Prostate gland (tissue), 2 donors: ENCODE measurements at regions not wholly inside any gene's neighbourhood (a gene's known extent, or its start where the extent isn't known, plus 50 kb on each side); places are given as distances from the start of the nearest gene placed in this dataset.

Experiments used
- DNase-seq: peaks from one replicate; pipeline ENCODE4 v3.0.0-alpha.2; 2019; ENCODE audit warnings: low spot score
- H3K27ac ChIP-seq, 2 donors: fragments of 200-600 bp; sonication (generic); 2 replicates each; pipeline ENCODE4 v1.5.1; 2017 to 2019
- H3K27me3 ChIP-seq: fragments of 200-600 bp; sonication (generic); replicated peaks from 2 replicates; pipeline ENCODE4 v1.5.1; 2019; ENCODE audit not compliant: insufficient read depth
- H3K36me3 ChIP-seq, 2 donors: fragments of 200-600 bp; sonication (generic); 1 replicate in 1 of 2; 2 replicates in 1 of 2; pipeline versions ENCODE4 v1.5.1 to v1.8.1; 2017 to 2019
- H3K4me1 ChIP-seq: fragments of 200-600 bp; sonication (generic); replicated peaks from 2 replicates; pipeline ENCODE4 v1.5.1; 2019
- H3K4me3 ChIP-seq, 2 donors: fragments of 200-600 bp; sonication (generic); 2 replicates each; pipeline ENCODE4 v1.5.1; 2017 to 2019
- H3K9me3 ChIP-seq: fragments of 200-600 bp; sonication (generic); 2 replicates; pipeline ENCODE4 v1.5.1; 2017
- POLR2A ChIP-seq: fragments of 450-650 bp; IDR thresholded peaks from one replicate; pipeline ENCODE4 v1.6.1; 2016; ENCODE audit warnings: antibody characterized with exemption, mild to moderate bottlenecking
- POLR2AphosphoS5 ChIP-seq: sonication (generic); formaldehyde crosslinking; IDR thresholded peaks from one replicate; pipeline ENCODE4 v1.6.1; 2017; ENCODE audit warnings: antibody characterized with exemption
- WGBS: methylation state at CpG from one replicate; pipeline ENCODE4 v1.1.5; 2018; 5-methylcytosine and 5-hydroxymethylcytosine counted together
- intact Hi-C: fragments of 100-400 bp; cut with DNase I; formaldehyde crosslinking; loops from one replicate; pipeline ENCODE4 v1.14.2; 2022
- TF ChIP-seq, protein P1 (sequence below), 4 experiments: fragments of 200-600 bp in 2 of 4; fragments of 450-650 bp in 2 of 4; sonication (generic) in 2 of 4; IDR thresholded peaks; 1 replicate in 3 of 4; 2 replicates in 1 of 4; pipeline ENCODE4 v1.5.1; 2016 to 2019; ENCODE audit warnings: antibody characterized with exemption in 4 of 4, mild to moderate bottlenecking in 2 of 4, moderate library complexity in 2 of 4

DNA sequence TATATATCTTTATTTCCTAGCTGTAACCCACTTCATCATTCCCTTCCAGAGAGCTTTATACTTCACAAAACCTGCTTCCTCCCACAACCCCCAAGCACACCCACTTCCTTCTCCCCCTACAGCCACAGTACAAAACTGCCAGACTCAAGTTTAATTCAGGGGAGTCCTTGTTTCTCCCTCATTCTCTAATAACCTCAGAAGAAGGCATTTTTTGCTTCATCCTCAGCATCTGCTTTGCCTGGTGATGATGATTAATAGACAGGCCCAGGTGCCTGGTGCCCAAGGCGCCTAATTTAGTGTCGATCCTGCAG is 414.3 kb downstream of the KIF16B start:
- H3K27ac ChIP-seq, result no peak overlapping the region
- intact Hi-C loops, result no loop called here
- TF ChIP-seq POLR2A, result no peak
- TF ChIP-seq, protein P1, sequence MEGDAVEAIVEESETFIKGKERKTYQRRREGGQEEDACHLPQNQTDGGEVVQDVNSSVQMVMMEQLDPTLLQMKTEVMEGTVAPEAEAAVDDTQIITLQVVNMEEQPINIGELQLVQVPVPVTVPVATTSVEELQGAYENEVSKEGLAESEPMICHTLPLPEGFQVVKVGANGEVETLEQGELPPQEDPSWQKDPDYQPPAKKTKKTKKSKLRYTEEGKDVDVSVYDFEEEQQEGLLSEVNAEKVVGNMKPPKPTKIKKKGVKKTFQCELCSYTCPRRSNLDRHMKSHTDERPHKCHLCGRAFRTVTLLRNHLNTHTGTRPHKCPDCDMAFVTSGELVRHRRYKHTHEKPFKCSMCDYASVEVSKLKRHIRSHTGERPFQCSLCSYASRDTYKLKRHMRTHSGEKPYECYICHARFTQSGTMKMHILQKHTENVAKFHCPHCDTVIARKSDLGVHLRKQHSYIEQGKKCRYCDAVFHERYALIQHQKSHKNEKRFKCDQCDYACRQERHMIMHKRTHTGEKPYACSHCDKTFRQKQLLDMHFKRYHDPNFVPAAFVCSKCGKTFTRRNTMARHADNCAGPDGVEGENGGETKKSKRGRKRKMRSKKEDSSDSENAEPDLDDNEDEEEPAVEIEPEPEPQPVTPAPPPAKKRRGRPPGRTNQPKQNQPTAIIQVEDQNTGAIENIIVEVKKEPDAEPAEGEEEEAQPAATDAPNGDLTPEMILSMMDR (IDR thresholded peaks at IDR 0.05), result no peak
- no peak for TF ChIP-seq POLR2AphosphoS5
- no peaks in the 10 kb centered on the region for H3K4me1 ChIP-seq
- 96% methylated on average over 2 of the region's 2 CpGs for WGBS
- no peaks in the 10 kb centered on the region for H3K27me3 ChIP-seq
- H3K4me3 ChIP-seq, result no peak overlapping the region
- no peaks in the 10 kb centered on the region for H3K9me3 ChIP-seq
- no peak for DNase-seq
- no peaks in the 10 kb centered on the region for H3K36me3 ChIP-seq

DNA sequence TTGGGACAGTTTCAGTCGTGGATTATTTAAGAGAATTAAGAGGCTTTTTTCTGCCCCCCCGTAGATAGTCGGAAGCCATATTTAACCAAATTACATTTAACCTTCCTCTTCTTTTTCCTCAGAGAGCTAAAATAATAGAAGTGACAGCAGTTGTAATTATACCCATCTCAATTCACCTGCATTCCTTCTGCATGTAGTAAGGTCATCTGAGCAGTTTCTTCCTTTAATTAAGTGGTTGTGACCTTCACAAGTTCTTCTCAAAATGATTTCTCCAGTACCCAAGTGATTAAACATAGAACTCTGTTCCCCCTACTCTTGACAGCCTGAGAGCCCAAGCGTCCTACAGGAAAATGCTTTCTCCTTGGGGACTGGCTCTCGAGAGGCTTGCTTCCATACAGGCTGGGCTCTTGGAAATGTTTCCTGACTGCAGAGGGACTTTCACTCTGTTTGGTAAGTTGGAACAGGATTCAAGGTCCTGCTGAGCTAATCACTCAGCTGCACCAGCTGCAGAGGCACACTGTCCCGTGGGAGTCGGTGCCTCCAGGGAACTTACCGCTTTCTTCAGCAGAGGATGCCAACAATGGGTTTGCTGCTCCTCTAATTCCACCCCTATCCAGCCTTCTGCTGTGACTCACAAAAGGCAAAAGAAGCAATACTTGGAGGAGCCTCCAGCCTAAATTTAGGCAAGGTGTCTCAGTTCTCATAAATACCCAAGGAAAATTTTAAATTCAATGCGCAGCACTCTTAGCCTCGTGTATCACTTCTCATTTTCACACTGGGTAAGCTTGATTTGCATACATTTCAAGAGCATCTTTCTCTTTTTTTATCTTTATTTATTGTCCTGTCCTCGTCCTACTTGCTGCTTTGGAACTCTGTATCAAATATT is 414.9 kb downstream of the KIF16B start:
- TF ChIP-seq, protein P1 (IDR thresholded peaks at IDR 0.05), result no peak
- TF ChIP-seq POLR2A (no peak), POLR2AphosphoS5 (no peak)
- no peaks in the 10 kb centered on the region for H3K27me3 ChIP-seq
- intact Hi-C loops, result no loop called here
- no peaks in the 10 kb centered on the region for H3K9me3 ChIP-seq
- WGBS, result 80% methylated on average over 11 of the region's 11 CpGs
- H3K27ac ChIP-seq, result no peak overlapping the region
- H3K4me1 ChIP-seq, result no peaks in the 10 kb centered on the region
- H3K36me3 ChIP-seq, result no peaks in the 10 kb centered on the region
- no peak for DNase-seq
- no peak overlapping the region for H3K4me3 ChIP-seq

DNA sequence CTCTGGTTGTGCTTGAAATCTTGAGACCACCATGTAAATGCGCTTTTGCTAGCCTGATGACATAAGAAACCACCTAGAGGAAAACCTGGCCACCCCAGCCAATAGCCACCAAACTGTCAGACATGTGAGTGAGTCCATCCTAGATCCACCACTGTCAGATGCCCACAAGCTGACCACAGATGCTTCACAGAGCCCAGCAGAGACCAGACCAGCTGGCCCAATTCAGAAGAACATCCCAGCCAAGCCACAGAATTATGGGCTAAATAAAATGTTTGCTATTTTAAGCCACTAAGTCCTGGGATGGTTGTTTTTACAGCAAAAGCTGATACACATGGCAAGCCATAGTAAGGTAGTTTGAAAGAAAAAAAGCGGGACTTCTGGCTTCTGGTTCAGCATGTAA is 425.3 kb downstream of the KIF16B start:
- TF ChIP-seq POLR2AphosphoS5 (no peak), POLR2A (no peak)
- TF ChIP-seq, protein P1 (IDR thresholded peaks at IDR 0.05), result no peak
- 98% methylated on average over 2 of the region's 2 CpGs for WGBS

DNA sequence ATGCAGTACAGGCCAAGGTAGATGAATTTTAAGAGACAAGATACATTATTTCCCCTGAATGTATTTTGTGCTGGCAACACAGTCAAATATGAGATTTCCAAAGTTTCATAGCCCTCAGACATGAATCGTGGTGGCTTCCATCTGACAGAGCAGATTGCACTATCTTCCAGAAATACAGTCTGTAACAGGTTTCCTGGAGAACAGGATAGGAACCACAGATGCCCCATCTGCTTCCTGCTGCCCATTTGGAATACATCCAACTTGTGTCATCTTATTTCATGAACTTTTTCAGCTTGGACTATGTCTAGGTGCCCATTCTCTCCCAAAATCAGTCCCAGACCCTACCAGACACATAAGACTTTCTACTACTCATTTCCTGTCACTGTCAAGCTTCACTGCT is 426.0 kb downstream of the KIF16B start:
- Histone ChIP-seq H3K4me3 (no peak overlapping the region), H3K27ac (no peak overlapping the region), H3K36me3 (no peaks in the 10 kb centered on the region), H3K9me3 (no peaks in the 10 kb centered on the region), H3K27me3 (no peaks in the 10 kb centered on the region), H3K4me1 (no peaks in the 10 kb centered on the region)
- TF ChIP-seq POLR2AphosphoS5, result no peak
- no peak for TF ChIP-seq POLR2A
- TF ChIP-seq, protein P1 (IDR thresholded peaks at IDR 0.05), result no peak
- DNase-seq, result no peak
- 62% methylated on average over 1 of the region's 1 CpG for WGBS
- intact Hi-C loops, result no loop called here

More for the DNA sequence above, 425.3 kb downstream of the KIF16B start:
- Histone ChIP-seq H3K4me3 (no peak overlapping the region), H3K27me3 (no peaks in the 10 kb centered on the region), H3K4me1 (no peaks in the 10 kb centered on the region), H3K36me3 (no peaks in the 10 kb centered on the region), H3K9me3 (no peaks in the 10 kb centered on the region), H3K27ac (no peak overlapping the region)
- DNase-seq, result no peak
- intact Hi-C loops, result no loop called here

DNA sequence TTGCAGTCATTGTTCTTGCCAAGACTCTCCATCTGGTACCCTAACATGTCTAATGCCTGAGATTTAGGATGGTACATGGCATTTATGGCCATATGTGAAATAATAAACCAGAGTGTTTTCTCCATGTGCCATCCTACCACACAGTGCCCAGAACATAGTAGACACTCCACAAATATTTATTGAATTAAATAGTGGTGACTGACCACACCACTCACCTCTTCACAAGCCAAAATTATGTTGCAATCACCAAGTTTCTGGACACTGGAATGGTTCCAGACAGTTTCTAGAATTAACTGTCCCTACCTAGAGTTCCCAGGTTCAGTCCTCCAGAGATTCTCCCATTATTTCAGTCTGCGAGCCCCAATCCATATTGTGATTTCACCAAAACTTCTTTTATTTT is 427.3 kb downstream of the KIF16B start:
- DNase-seq, result no peak
- 88% methylated on average over 1 of the region's 1 CpG for WGBS
- TF ChIP-seq POLR2AphosphoS5, result no peak
- TF ChIP-seq, protein P1 (IDR thresholded peaks at IDR 0.05), result no peak
- TF ChIP-seq POLR2A, result no peak
- Histone ChIP-seq H3K36me3 (no peaks in the 10 kb centered on the region), H3K27me3 (no peaks in the 10 kb centered on the region), H3K9me3 (no peaks in the 10 kb centered on the region), H3K4me3 (no peak overlapping the region), H3K4me1 (no peaks in the 10 kb centered on the region), H3K27ac (no peak overlapping the region)
- intact Hi-C loops, result no loop called here
